ENCODE measurements at regions not wholly inside any gene's neighbourhood (a gene's known extent, or its start where the extent isn't known, plus 50 kb on each side); places are given as distances from the start of the nearest gene placed in this dataset.

- H3K36me3 ChIP-seq: no peaks in the 10 kb centered on the region
- H3K27ac ChIP-seq: no peak overlapping the region
- H3K4me1 ChIP-seq: no peaks in the 10 kb centered on the region
- H3K27me3 ChIP-seq: no peaks in the 10 kb centered on the region
- H3K4me3 ChIP-seq: no peak overlapping the region
- no peak for DNase-seq (ENCODE audit: low spot score)
- TF ChIP-seq CTCF (IDR thresholded peaks at IDR 0.05): no peak
- H3K9me3 ChIP-seq: no peaks in the 10 kb centered on the region
These were observed 93.4 kb downstream of the ADRA2C start for GRCh38 chr4:3859571-3859970.

- no peak for TF ChIP-seq CTCF (IDR thresholded peaks at IDR 0.05)
- Histone ChIP-seq H3K27ac (no peak overlapping the region), H3K4me1 (no peaks in the 10 kb centered on the region), H3K4me3 (no peak overlapping the region), H3K9me3 (no peaks in the 10 kb centered on the region), H3K27me3 (no peaks in the 10 kb centered on the region), H3K36me3 (no peaks in the 10 kb centered on the region)
- no peak for DNase-seq (ENCODE audit: low spot score)
These were observed 94.1 kb downstream of the ADRA2C start for GRCh38 chr4:3860061-3860912.

DNA sequence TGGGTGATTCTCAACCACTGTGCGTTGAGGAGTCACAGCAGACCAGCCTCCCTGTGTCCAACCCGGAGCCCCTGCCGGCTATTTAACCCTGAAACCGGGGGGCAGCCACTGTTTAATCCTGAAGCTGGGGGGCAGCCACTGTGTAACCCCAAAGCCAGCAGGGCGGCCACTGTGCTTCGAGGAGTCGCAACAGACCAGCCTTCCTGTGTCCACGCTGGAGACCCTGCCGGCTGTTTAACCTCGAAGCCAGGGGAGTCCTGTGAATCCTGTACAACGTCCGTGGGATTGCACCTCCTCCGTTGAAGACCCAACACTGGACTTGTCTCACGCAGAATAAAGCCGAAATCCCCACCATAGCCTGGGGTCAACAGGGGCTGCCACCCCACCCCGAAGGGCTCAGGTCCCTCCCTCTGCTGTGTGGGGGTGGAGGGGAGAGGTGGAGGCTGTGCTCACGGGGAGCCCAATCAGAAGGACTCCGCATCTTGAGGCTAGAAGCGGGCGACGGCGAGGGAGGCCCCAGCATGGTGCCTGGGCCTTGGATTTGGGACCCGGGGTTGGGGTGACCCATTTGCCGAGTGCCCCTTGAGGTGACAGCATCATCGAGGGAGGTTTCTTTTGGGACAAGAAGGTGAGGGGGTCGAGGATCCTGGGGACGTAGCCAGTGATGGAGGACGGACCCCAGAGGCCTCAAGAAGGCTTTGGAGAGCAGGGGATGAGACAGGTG is 94.9 kb downstream of the ADRA2C start:
- no peaks in the 10 kb centered on the region for H3K36me3 ChIP-seq
- H3K4me1 ChIP-seq: no peaks in the 10 kb centered on the region
- no peak overlapping the region for H3K4me3 ChIP-seq
- no peak for DNase-seq (ENCODE audit: low spot score)
- H3K27ac ChIP-seq: no peak overlapping the region
- no peaks in the 10 kb centered on the region for H3K9me3 ChIP-seq
- no peaks in the 10 kb centered on the region for H3K27me3 ChIP-seq
- no peak for TF ChIP-seq CTCF (IDR thresholded peaks at IDR 0.05)

DNA sequence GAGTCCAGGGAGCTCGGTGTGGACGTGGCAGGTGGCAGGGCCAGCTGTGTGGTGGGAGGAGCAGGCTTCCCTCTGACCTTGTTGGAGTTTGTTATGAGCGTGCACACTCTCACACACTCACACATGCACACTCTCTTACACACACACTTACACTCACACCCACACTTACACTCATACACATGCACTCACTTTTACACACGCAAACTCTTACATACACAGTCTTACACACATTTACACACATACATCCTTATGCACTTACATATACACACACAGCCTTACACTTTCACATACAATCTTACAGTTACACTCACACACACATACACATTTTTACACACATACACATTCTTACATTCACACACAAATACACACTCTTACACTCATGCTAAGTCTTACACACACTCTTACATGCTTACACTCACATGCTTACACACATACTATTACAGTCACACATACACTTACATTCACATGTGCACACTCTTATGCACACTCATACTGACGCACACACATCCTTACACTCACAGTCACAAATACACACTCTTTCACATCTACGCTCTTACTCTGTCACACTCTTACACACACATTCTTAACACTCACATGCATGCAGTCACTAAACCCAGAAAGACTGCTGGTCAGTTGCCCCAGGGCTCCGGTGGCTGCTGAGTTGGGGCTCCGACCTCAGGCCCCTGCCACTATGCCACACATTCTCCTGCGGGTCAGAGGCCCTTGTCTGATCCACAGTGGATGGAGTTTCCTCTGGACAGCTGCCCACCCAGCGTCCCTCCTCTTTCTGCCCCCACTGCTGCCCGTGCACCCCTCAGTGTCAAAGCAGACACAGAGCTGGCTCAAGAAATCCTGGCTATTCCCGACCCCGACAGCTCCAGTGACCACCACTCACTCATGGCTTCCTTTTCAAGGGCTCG is 95.8 kb downstream of the ADRA2C start:
- H3K4me3 ChIP-seq: no peak overlapping the region
- no peak for DNase-seq (ENCODE audit: low spot score)
- no peaks in the 10 kb centered on the region for H3K27me3 ChIP-seq
- no peak for TF ChIP-seq CTCF (IDR thresholded peaks at IDR 0.05)
- H3K4me1 ChIP-seq: no peaks in the 10 kb centered on the region
- no peak overlapping the region for H3K27ac ChIP-seq
- H3K9me3 ChIP-seq: no peaks in the 10 kb centered on the region
- no peaks in the 10 kb centered on the region for H3K36me3 ChIP-seq

DNA sequence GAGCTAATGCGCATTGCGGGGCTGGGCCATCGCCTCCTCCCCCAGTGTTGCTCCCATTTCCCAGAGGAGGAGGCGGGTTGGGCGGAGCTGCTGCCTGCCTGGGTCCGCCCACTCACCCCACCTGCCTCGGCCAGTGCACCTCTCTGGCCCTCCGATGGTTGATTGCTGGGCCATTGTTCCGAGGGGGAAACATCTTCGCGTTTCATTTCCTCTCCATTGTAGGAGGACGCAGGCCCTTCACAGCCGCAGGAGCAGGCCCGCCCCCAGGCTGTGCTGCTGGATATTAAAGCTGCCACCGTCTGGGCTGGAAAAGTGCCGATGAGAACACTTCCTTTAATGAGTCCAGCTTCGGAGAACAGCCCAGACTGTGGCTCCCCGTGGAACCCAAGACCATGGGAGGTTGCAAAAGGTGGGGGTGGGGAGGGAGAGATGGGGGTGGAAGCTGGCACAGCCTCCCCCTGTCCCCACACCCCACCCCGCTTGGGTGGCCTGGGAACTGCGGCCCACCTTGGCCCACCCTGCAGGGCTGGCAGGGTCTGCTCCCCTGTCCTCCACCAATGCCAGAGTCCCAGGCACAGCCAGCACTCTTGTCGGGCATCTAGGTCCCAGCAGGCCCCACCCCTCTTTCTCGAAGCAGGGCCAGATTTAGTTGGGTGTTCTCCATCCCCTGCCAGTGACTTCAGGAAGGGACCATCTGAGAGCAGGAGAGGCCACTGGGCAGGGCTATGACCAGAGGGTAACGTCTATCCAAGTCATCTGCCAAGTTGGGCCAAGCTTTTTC is 96.6 kb downstream of the ADRA2C start:
- no peak for DNase-seq (ENCODE audit: low spot score)
- Histone ChIP-seq H3K27ac (no peak overlapping the region), H3K9me3 (no peaks in the 10 kb centered on the region), H3K4me1 (no peaks in the 10 kb centered on the region), H3K27me3 (no peaks in the 10 kb centered on the region), H3K36me3 (no peaks in the 10 kb centered on the region), H3K4me3 (no peak overlapping the region)
- peak in 1 of 2 donors; percentile 19 for TF ChIP-seq CTCF (IDR thresholded peaks at IDR 0.05)

Data from right atrium auricular region (tissue), 2 donors.